ENCODE measurements at regions not wholly inside any gene's neighbourhood (a gene's known extent, or its start where the extent isn't known, plus 50 kb on each side); places are given as distances from the start of the nearest gene placed in this dataset.
"Not testable (repeated sequence)": the region's sequence is repeated elsewhere in the genome, so short reads cannot be mapped to it uniquely, and the experiment has no call there.

DNA sequence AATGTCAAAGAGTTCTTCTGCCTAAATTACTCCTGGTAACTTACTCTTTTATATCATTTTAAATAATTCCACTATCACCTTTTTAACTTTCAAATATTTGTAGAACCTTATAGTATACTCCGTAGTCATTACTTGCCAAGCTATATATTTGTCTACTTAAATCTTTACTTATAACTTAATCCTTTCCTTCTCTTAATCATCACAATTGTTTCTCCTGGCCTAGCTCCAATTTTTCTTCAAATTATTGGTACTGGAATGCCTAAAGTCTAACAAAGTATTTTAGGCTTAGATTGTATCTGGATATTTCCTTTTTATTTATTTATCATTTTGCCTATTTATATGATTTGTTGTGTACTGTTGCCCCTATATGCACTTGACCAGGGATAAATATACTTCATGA, 109.5 kb downstream of the MZT1 start:
- no peak overlapping the region for H3K4me3 Mint-ChIP-seq
- POLR2A ChIA-PET, result no interaction called here
- CTCF ChIA-PET, result no interaction called here

DNA sequence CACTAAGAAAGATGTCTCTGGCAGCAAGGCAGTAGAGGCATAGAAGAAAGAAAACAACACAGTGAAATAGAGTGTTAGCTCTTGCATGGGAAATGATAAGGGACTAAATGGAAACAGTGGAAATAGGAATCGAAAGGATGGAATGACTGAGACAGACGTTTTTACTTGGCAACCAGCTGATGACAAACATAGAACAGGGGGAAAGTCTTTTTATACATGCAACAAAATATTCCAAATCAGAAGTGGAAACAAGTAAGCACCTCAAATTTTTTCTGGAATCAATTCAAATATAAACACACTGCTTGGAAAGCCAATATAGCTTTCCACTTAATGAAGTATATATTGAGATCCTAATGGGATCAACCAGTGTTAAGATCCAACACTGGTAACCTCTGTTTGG, 110.2 kb downstream of the MZT1 start:
- Mint-ChIP-seq H3K36me3 (no peaks in the 10 kb centered on the region), H3K27ac (no peak overlapping the region), H3K4me1 (no peaks in the 10 kb centered on the region), H3K4me3 (no peak overlapping the region), H3K9me3 (peaks cover 0 to 2% (median 0%) of the 10 kb centered on the region in 5 donors), H3K27me3 (no peaks in the 10 kb centered on the region)
- ChIA-PET CTCF (no interaction called here), POLR2A (no interaction called here)
- Histone ChIP-seq H3K4me3 (ENCODE audit: low read length) (no peak overlapping the region), H3K27ac (ENCODE audit: low read depth, low read length) (no peak overlapping the region), H3K4me1 (ENCODE audit: insufficient read depth, low read length) (no peaks in the 10 kb centered on the region), H3K9me3 (ENCODE audit: low read length) (no peaks in the 10 kb centered on the region), H3K36me3 (ENCODE audit: insufficient read depth, low read length) (no peaks in the 10 kb centered on the region), H3K27me3 (ENCODE audit: insufficient read depth, low read length, poor library complexity, severe bottlenecking) (no peaks in the 10 kb centered on the region)
- DNase-seq, result no peak

More for the DNA sequence above, 109.5 kb downstream of the MZT1 start:
- no peak for DNase-seq
- H3K9me3 ChIP-seq (ENCODE audit: low read length), result no peaks in the 10 kb centered on the region
- H3K4me1 ChIP-seq (ENCODE audit: insufficient read depth, low read length), result no peaks in the 10 kb centered on the region
- H3K9me3 Mint-ChIP-seq, result peaks cover 0 to 2% (median 0%) of the 10 kb centered on the region in 5 donors
- no peak overlapping the region for H3K27ac ChIP-seq (ENCODE audit: low read depth, low read length)
- H3K36me3 Mint-ChIP-seq, result no peaks in the 10 kb centered on the region
- H3K4me3 ChIP-seq (ENCODE audit: low read length), result no peak overlapping the region
- no peaks in the 10 kb centered on the region for H3K36me3 ChIP-seq (ENCODE audit: insufficient read depth, low read length)
- H3K27me3 Mint-ChIP-seq, result no peaks in the 10 kb centered on the region
- no peaks in the 10 kb centered on the region for H3K27me3 ChIP-seq (ENCODE audit: insufficient read depth, low read length, poor library complexity, severe bottlenecking)
- no peak overlapping the region for H3K27ac Mint-ChIP-seq
- no peaks in the 10 kb centered on the region for H3K4me1 Mint-ChIP-seq

DNA sequence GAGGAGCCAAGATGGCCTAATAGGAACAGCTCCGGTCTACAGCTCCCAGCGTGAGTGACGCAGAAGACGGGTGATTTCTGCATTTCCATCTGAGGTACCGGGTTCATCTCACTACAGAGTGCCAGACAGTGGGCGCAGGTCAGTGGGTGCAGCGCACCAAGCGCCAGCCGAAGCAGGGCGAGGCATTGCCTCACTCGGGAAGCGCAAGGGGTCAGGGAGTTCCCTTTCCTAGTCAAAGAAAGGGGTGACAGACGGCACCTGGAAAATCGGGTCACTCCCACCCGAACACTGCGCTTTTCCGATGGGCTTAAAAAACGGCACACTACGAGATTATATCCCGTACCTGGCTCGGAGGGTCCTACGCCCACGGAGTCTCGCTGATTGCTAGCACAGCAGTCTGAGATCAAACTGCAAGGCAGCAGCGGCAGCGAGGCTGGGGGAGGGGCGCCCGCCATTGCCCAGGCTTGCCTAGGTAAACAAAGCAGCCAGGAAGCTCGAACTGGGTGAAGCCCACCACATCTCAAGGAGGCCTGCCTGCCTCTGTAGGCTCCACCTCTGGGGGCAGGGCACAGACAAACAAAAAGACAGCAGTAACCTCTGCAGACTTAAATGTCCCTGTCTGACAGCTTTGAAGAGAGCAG, 117.1 kb downstream of the MZT1 start:
- POLR2A ChIA-PET; CTCF ChIA-PET; H3K27me3 ChIP-seq (ENCODE audit: insufficient read depth, low read length, poor library complexity, severe bottlenecking); H3K4me3 ChIP-seq (ENCODE audit: low read length); DNase-seq; H3K27ac Mint-ChIP-seq; H3K27me3 Mint-ChIP-seq; H3K27ac ChIP-seq (ENCODE audit: low read depth, low read length); H3K36me3 ChIP-seq (ENCODE audit: insufficient read depth, low read length); H3K4me1 ChIP-seq (ENCODE audit: insufficient read depth, low read length); H3K36me3 Mint-ChIP-seq; H3K9me3 Mint-ChIP-seq; H3K9me3 ChIP-seq (ENCODE audit: low read length); H3K4me3 Mint-ChIP-seq; H3K4me1 Mint-ChIP-seq: not testable (repeated sequence)

DNA sequence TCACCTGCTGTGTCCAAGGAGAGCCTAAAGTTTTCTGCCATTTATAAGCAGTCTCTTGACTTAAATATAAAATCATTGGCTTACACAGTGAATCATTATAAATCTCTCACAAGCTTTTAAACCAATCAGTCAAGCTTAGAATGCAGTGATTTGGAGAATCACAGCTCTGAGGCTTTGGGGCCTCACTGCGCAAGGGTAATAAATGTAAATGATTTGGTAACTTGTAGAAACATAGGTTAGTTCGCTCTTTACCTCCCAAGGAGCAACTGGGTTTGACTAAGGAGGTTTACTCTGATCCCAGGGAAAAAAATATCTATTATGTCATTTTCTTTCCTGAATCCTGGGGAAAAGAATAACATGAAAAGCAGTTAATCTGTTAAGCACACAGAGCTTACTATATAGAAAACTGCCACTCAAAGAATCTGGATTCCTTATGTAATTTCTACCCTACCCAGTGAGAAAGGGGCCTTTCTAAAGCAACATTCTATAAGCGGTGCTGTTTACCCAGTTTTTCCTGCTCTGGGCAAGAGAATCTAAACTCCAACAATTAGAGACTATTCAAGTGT, 128.2 kb downstream of the MZT1 start:
- ChIA-PET POLR2A (no interaction called here), CTCF (no interaction called here)
- Mint-ChIP-seq H3K9me3 (no peaks in the 10 kb centered on the region), H3K27me3 (peaks cover 0 to 2% of the 10 kb centered on the region in 2 donors), H3K36me3 (no peaks in the 10 kb centered on the region), H3K27ac (no peak overlapping the region), H3K4me1 (no peaks in the 10 kb centered on the region), H3K4me3 (no peak overlapping the region)
- H3K4me3 ChIP-seq (ENCODE audit: low read length), result no peak overlapping the region
- no peaks in the 10 kb centered on the region for H3K27me3 ChIP-seq (ENCODE audit: insufficient read depth, low read length, poor library complexity, severe bottlenecking)
- H3K9me3 ChIP-seq (ENCODE audit: low read length), result no peaks in the 10 kb centered on the region
- H3K4me1 ChIP-seq (ENCODE audit: insufficient read depth, low read length), result no peaks in the 10 kb centered on the region
- no peaks in the 10 kb centered on the region for H3K36me3 ChIP-seq (ENCODE audit: insufficient read depth, low read length)
- DNase-seq, result no peak
- no peak overlapping the region for H3K27ac ChIP-seq (ENCODE audit: low read depth, low read length)

DNA sequence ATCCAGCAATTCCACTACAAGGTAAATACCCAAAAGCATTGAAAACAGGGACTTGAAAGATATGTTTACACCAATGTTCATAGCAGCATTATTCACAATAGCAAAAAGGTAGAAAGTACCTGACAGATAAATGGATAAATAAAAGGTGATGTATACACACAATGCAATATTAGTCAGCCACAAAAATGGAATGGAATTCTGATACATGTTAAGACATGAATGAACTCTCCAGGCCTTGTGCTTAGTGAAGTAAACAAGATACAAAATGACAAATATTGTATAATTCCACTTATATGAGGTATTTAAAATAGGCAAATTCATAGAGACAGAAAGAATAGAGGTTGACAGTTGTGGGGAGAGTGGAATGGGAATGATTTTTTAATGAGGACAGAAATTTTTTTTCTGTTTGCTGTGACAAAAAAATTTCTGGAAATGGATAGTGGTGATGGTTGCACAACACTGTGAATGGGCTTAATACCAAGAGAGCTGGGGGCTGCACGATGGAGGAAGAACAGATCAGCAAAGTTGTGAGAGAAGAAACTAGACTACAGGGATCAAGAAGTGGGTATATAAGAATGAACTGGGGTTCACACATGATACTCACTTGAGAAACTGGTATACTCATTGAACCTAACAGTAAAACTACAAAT, 137.2 kb downstream of the MZT1 start:
- POLR2A ChIA-PET, result no interaction called here
- Mint-ChIP-seq H3K36me3 (no peaks in the 10 kb centered on the region), H3K9me3 (peaks cover 0 to 5% (median 3%) of the 10 kb centered on the region in 5 donors), H3K27ac (no peak overlapping the region), H3K4me3 (no peak overlapping the region), H3K27me3 (peaks cover 0 to 5% of the 10 kb centered on the region in 2 donors), H3K4me1 (no peaks in the 10 kb centered on the region)
- no peaks in the 10 kb centered on the region for H3K36me3 ChIP-seq (ENCODE audit: insufficient read depth, low read length)
- DNase-seq, result no peak
- no peaks in the 10 kb centered on the region for H3K9me3 ChIP-seq (ENCODE audit: low read length)
- H3K4me3 ChIP-seq (ENCODE audit: low read length), result no peak overlapping the region
- H3K4me1 ChIP-seq (ENCODE audit: insufficient read depth, low read length), result no peaks in the 10 kb centered on the region
- H3K27ac ChIP-seq (ENCODE audit: low read depth, low read length), result no peak overlapping the region
- H3K27me3 ChIP-seq (ENCODE audit: insufficient read depth, low read length, poor library complexity, severe bottlenecking), result no peaks in the 10 kb centered on the region
- CTCF ChIA-PET, result no interaction called here

DNA sequence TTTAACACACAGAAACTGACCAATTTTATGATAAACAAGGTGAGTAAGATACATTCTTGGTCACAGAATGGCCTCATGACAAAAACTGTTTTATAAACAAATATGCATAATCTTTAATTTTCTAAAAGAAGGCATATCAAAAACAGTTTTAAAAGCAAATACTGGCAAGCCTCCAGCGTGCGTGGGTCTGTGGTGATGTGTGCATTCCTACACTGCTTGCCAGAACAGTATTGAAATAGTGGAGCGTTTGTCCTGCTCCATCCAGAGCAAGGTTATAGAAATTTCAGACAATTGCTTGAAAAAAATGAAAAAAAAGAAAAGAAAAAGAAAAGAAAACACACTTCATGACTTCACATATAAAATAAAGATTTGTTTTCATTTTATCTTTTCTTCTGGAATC, 140.9 kb downstream of the MZT1 start:
- H3K4me1 Mint-ChIP-seq, result no peaks in the 10 kb centered on the region
- H3K9me3 Mint-ChIP-seq, result peaks cover 0 to 5% (median 3%) of the 10 kb centered on the region in 5 donors
- Histone ChIP-seq H3K4me3 (ENCODE audit: low read length) (no peak overlapping the region), H3K36me3 (ENCODE audit: insufficient read depth, low read length) (no peaks in the 10 kb centered on the region), H3K9me3 (ENCODE audit: low read length) (no peaks in the 10 kb centered on the region), H3K27me3 (ENCODE audit: insufficient read depth, low read length, poor library complexity, severe bottlenecking) (no peaks in the 10 kb centered on the region), H3K4me1 (ENCODE audit: insufficient read depth, low read length) (no peaks in the 10 kb centered on the region), H3K27ac (ENCODE audit: low read depth, low read length) (no peak overlapping the region)
- POLR2A ChIA-PET, result no interaction called here
- CTCF ChIA-PET, result no interaction called here
- H3K4me3 Mint-ChIP-seq, result no peak overlapping the region
- H3K36me3 Mint-ChIP-seq, result no peaks in the 10 kb centered on the region
- no peak overlapping the region for H3K27ac Mint-ChIP-seq
- DNase-seq, result no peak
- H3K27me3 Mint-ChIP-seq, result peaks cover 0 to 3% of the 10 kb centered on the region in 2 donors

DNA sequence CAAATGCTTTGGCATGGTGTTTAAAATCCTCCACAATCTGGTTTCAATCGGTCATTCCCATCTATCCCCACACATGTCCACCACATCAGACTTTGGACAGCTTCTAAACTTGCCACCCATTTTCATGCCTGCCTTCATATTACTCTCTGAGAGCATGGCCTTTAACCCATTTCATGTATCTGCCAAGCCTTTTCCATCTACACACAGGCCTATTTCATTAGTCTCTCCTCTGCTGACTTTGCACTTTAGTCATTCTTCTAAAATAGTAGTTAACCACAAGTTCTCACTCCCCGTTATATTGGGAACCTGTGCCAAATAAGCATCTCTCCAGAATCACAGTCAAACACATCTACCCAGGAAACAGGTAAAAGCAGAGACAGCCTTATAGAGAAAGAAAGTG, 142.2 kb downstream of the MZT1 start:
- no peak overlapping the region for H3K27ac Mint-ChIP-seq
- H3K9me3 Mint-ChIP-seq, result peaks cover 0 to 5% (median under 1%) of the 10 kb centered on the region in 5 donors
- CTCF ChIA-PET, result no interaction called here

DNA sequence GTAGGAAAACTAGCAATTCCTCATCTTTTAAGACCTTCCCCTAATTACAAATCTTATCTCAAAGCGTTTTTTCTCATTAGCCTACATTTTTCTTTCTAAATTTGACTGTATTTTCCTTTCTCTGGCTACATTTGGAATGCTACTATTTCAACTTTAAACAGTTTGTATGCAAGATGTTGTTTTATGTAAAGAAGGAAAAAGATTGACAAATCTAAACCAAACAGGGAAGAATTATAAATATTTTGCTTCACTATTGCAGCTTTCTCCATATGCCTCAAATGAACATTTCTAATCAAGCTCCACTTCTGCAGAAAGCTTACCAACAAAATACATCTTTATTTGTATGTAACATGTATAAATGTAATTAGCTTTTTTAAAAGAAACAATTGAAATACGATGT, 156.2 kb downstream of the MZT1 start:
- no peaks in the 10 kb centered on the region for H3K9me3 ChIP-seq (ENCODE audit: low read length)
- Mint-ChIP-seq H3K4me1 (no peaks in the 10 kb centered on the region), H3K36me3 (no peaks in the 10 kb centered on the region), H3K27ac (no peak overlapping the region), H3K27me3 (no peaks in the 10 kb centered on the region), H3K9me3 (peaks cover 4 to 15% (median 11%) of the 10 kb centered on the region in 5 donors), H3K4me3 (no peak overlapping the region)
- H3K27ac ChIP-seq (ENCODE audit: low read depth, low read length), result no peak overlapping the region
- H3K4me3 ChIP-seq (ENCODE audit: low read length), result no peak overlapping the region
- no peak for DNase-seq
- ChIA-PET CTCF (no interaction called here), POLR2A (no interaction called here)
- H3K36me3 ChIP-seq (ENCODE audit: insufficient read depth, low read length), result no peaks in the 10 kb centered on the region
- no peaks in the 10 kb centered on the region for H3K27me3 ChIP-seq (ENCODE audit: insufficient read depth, low read length, poor library complexity, severe bottlenecking)
- H3K4me1 ChIP-seq (ENCODE audit: insufficient read depth, low read length), result no peaks in the 10 kb centered on the region

More for the DNA sequence above, 142.2 kb downstream of the MZT1 start:
- no peak overlapping the region for H3K4me3 Mint-ChIP-seq
- H3K36me3 Mint-ChIP-seq, result no peaks in the 10 kb centered on the region
- no peaks in the 10 kb centered on the region for H3K4me1 Mint-ChIP-seq
- H3K27me3 Mint-ChIP-seq, result peaks cover 0 to 3% of the 10 kb centered on the region in 2 donors
- no peaks in the 10 kb centered on the region for H3K36me3 ChIP-seq (ENCODE audit: insufficient read depth, low read length)
- DNase-seq, result no peak
- H3K9me3 ChIP-seq (ENCODE audit: low read length), result no peaks in the 10 kb centered on the region
- H3K27ac ChIP-seq (ENCODE audit: low read depth, low read length), result no peak overlapping the region
- H3K4me3 ChIP-seq (ENCODE audit: low read length), result no peak overlapping the region
- H3K27me3 ChIP-seq (ENCODE audit: insufficient read depth, low read length, poor library complexity, severe bottlenecking), result no peaks in the 10 kb centered on the region
- no peaks in the 10 kb centered on the region for H3K4me1 ChIP-seq (ENCODE audit: insufficient read depth, low read length)
- POLR2A ChIA-PET, result no interaction called here
